Common myeloid progenitor, CD34-positive (primary cell): ENCODE measurements at regions not wholly inside any gene's neighbourhood (a gene's known extent, or its start where the extent isn't known, plus 50 kb on each side); places are given as distances from the start of the nearest gene placed in this dataset.

Experiments
- CTCF ChIA-PET: fragments of 350-600 bp; sonication (Branson Sonifier 250); formaldehyde crosslinking; loops from one replicate; lab custom pipeline; 2021; ENCODE audit warnings: antibody characterized with exemption; lab: Charles Lee
- POLR2A ChIA-PET: fragments of 350-600 bp; sonication (Branson Sonifier 250); formaldehyde crosslinking; loops from one replicate; lab custom pipeline; 2021; ENCODE audit warnings: antibody characterized with exemption; lab: Charles Lee
- DNase-seq, 3 donors: peaks; one replicate each; pipeline versions ENCODE4 v3.0.0 to v3.0.0-alpha.2; 2013
- H3K27ac ChIP-seq, 2 experiments: 1 replicate in 1 of 2; 2 replicates in 1 of 2; pipeline ENCODE4 v1.7.0; 2013; ENCODE audit warnings: inconsistent platforms in 2 of 2, low read length in 2 of 2, mild to moderate bottlenecking in 2 of 2, low read depth in 1 of 2, moderate library complexity in 1 of 2; ENCODE audit not compliant: severe bottlenecking in 2 of 2, insufficient read depth in 1 of 2, poor library complexity in 1 of 2
- H3K27me3 ChIP-seq, 5 experiments: replicated peaks in 2 of 5; 1 replicate in 3 of 5; 2 replicates in 2 of 5; pipeline versions ENCODE4 v1.6.1 to v1.7.0; 2013; ENCODE audit warnings: low read length in 4 of 5, mild to moderate bottlenecking in 2 of 5, moderate library complexity in 2 of 5, inconsistent platforms in 1 of 5; ENCODE audit not compliant: insufficient read depth in 5 of 5, control insufficient read depth in 4 of 5
- H3K36me3 ChIP-seq, 4 experiments: 1 replicate in 2 of 4; 2 replicates in 2 of 4; pipeline versions ENCODE4 v1.6.1 to v1.7.0; 2013; ENCODE audit warnings: low read length in 3 of 4, control low read depth in 1 of 4, mild to moderate bottlenecking in 1 of 4; ENCODE audit not compliant: control insufficient read depth in 4 of 4, insufficient read depth in 4 of 4
- H3K4me1 ChIP-seq, 4 experiments: 1 replicate in 3 of 4; 2 replicates in 1 of 4; pipeline versions ENCODE4 v1.6.1 to v1.7.1; 2013; ENCODE audit warnings: low read length in 3 of 4, mild to moderate bottlenecking in 3 of 4, control low read depth in 1 of 4, inconsistent platforms in 1 of 4, moderate library complexity in 1 of 4; ENCODE audit not compliant: control insufficient read depth in 4 of 4, insufficient read depth in 4 of 4; ENCODE audit errors: control extremely low read depth in 1 of 4
- H3K4me3 ChIP-seq, 7 experiments: 1 replicate in 4 of 7; 2 replicates in 3 of 7; pipeline versions ENCODE4 v1.5.1 to v1.7.0; 2013; ENCODE audit warnings: mild to moderate bottlenecking in 7 of 7, low read length in 6 of 7, moderate library complexity in 6 of 7, inconsistent platforms in 2 of 7, low read depth in 2 of 7, control low read depth in 1 of 7; ENCODE audit not compliant: insufficient read depth in 4 of 7, control insufficient read depth in 1 of 7; ENCODE audit errors: extremely low read depth in 1 of 7
- H3K9me3 ChIP-seq, 5 experiments: 1 replicate in 4 of 5; 2 replicates in 1 of 5; pipeline versions ENCODE4 v1.6.1 to v1.7.1; 2013; ENCODE audit warnings: low read length in 4 of 5, mild to moderate bottlenecking in 2 of 5, inconsistent platforms in 1 of 5, low read depth in 1 of 5, moderate library complexity in 1 of 5; ENCODE audit not compliant: control insufficient read depth in 4 of 5, insufficient read depth in 2 of 5; ENCODE audit errors: control extremely low read depth in 1 of 5
- WGBS: methylation state at CpG from one replicate; pipeline ENCODE4 v1.1.5; 2013; ENCODE audit not compliant: insufficient coverage; 5-methylcytosine and 5-hydroxymethylcytosine counted together

GRCh38 chr6:100269189-100269588, 195.5 kb downstream of the SIM1 start:
- no CpG with 5 or more reads among the region's 2 CpGs for WGBS
- Histone ChIP-seq H3K4me1 (no peaks in the 10 kb centered on the region), H3K9me3 (no peaks in the 10 kb centered on the region), H3K27ac (no peak overlapping the region), H3K36me3 (no peaks in the 10 kb centered on the region), H3K4me3 (no peak overlapping the region), H3K27me3 (no peaks in the 10 kb centered on the region)
- ChIA-PET CTCF (interaction anchor here (0.6 to 1.3 kb wide), 2 partner anchors 10 to 501 kb away, joined by 3 read pairs; no protein-coding TSS in a partner anchor), POLR2A (no interaction called here)
- no peak for DNase-seq

GRCh38 chr6:100268326-100268725, 196.4 kb downstream of the SIM1 start:
- no peak overlapping the region for H3K27ac ChIP-seq

GRCh38 chr6:100267721-100268123, 197.0 kb downstream of the SIM1 start:
- 82% methylated on average over 1 of the region's 1 CpG for WGBS
- Histone ChIP-seq H3K27me3 (no peaks in the 10 kb centered on the region), H3K36me3 (no peaks in the 10 kb centered on the region), H3K4me1 (no peaks in the 10 kb centered on the region), H3K4me3 (no peak overlapping the region), H3K9me3 (no peaks in the 10 kb centered on the region), H3K27ac (no peak overlapping the region)
- CTCF ChIA-PET: interaction anchor here (0.6 kb wide), 1 partner anchor 1278 kb away, joined by 3 read pairs; no protein-coding TSS in a partner anchor
- no peak for DNase-seq
- POLR2A ChIA-PET: no interaction called here

More at GRCh38 chr6:100268326-100268725, 196.4 kb downstream of the SIM1 start:
- H3K4me3 ChIP-seq: no peak overlapping the region
- POLR2A ChIA-PET: no interaction called here
- no peaks in the 10 kb centered on the region for H3K36me3 ChIP-seq
- no peaks in the 10 kb centered on the region for H3K4me1 ChIP-seq
- CTCF ChIA-PET: interaction anchor here (0.6 kb wide), 1 partner anchor 1279 kb away, joined by 3 read pairs; no protein-coding TSS in a partner anchor
- DNase-seq: no peak
- no peaks in the 10 kb centered on the region for H3K9me3 ChIP-seq
- no peaks in the 10 kb centered on the region for H3K27me3 ChIP-seq
- WGBS: 94% methylated on average over 2 of the region's 4 CpGs

DNA sequence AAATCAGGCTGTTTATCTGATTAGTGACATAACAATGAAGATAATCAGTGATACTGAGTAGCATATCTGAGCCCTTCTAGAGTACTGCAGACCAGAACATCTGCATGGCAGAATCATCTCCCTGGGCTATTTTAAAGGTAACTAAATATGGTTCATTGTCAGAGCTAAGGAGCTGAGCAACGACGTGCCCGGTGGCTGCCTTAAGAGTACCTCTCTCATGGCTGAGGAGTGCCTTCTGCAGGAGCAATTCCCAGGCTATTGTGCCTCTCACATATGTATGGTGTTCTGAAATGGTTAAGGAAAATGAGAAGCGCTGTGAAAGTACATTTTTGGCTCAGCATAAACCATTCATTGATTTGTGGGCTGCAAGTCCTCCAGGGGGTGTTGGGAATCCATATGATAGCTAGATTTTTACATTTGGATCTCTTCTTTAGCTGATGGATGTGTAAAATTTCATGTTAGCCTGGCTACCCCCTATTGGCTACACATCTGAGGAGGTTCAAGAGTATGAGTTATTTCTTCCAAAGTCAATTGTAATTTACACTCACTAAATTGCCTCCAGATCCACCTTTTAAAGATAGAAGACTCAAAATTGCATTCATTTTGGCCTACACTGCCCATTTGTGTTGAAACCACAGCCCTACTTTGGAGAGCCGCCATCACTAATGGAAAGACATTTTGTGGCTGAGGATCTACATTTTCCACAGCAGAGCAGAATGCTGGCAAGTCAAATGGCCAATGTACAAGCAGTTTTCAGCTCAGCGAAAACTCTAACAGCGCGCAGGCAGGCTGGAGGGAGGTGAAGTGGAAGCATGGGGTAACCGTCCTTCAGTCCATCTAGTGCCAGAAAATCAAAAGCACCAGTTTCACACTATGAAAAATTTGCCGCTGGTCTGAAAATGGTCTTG, 198.0 kb downstream of the SIM1 start:
- Histone ChIP-seq H3K4me3 (no peak overlapping the region), H3K36me3 (no peaks in the 10 kb centered on the region), H3K27ac (no peak overlapping the region), H3K4me1 (no peaks in the 10 kb centered on the region), H3K27me3 (no peaks in the 10 kb centered on the region), H3K9me3 (no peaks in the 10 kb centered on the region)
- POLR2A ChIA-PET: no interaction called here
- WGBS: 97% methylated on average over 10 of the region's 10 CpGs
- no peak for DNase-seq
- CTCF ChIA-PET: no interaction called here

- POLR2A ChIA-PET: no interaction called here
- Histone ChIP-seq H3K36me3 (no peaks in the 10 kb centered on the region), H3K4me1 (peaks cover 0 to 9% (median 0%) of the 10 kb centered on the region in 4 experiments), H3K27ac (no peak overlapping the region), H3K4me3 (no peak overlapping the region), H3K27me3 (no peaks in the 10 kb centered on the region), H3K9me3 (no peaks in the 10 kb centered on the region)
- WGBS: 100% methylated on average over 1 of the region's 4 CpGs
- CTCF ChIA-PET: interaction anchor here (1.0 kb wide), 1 partner anchor 12 kb away, joined by 3 read pairs; no protein-coding TSS in a partner anchor
- no peak for DNase-seq
These were observed 202.6 kb downstream of the SIM1 start for GRCh38 chr6:100262086-100262485.

- no peaks in the 10 kb centered on the region for H3K9me3 ChIP-seq
- CTCF ChIA-PET: no interaction called here
- peak in 2 of 3 donors; percentile 6 to 12 for DNase-seq
- H3K4me1 ChIP-seq: peaks cover 0 to 9% (median 0%) of the 10 kb centered on the region in 4 experiments
- no peaks in the 10 kb centered on the region for H3K27me3 ChIP-seq
- POLR2A ChIA-PET: no interaction called here
- WGBS: 100% methylated on average over 1 of the region's 2 CpGs
- no peaks in the 10 kb centered on the region for H3K36me3 ChIP-seq
- H3K27ac ChIP-seq: no peak overlapping the region
- H3K4me3 ChIP-seq: no peak overlapping the region
These were observed 203.2 kb downstream of the SIM1 start for GRCh38 chr6:100261486-100261885.

DNA sequence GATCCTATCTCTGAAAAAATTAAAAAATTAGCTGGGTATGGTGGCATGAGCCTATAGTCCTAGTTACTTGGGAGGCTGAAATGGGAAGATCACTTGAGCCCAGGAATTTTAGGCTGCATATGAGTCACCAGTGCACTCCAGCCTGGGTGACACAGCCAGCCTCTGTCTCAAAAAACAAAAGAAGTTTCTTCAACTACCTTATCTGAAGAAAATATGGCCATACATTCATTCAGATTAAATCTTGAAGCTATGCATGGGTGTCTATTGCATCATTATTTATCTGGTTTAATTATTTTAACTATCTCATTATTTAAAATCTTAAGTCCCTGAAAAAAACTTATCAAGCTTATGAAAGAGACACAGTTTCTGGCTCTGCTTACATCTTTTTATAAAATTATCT, 204.1 kb downstream of the SIM1 start:
- H3K4me3 ChIP-seq: no peak overlapping the region
- DNase-seq: no peak
- no peaks in the 10 kb centered on the region for H3K9me3 ChIP-seq
- H3K4me1 ChIP-seq: peaks cover 0 to 9% (median 0%) of the 10 kb centered on the region in 4 experiments
- no peak overlapping the region for H3K27ac ChIP-seq
- POLR2A ChIA-PET: no interaction called here
- no peaks in the 10 kb centered on the region for H3K27me3 ChIP-seq
- H3K36me3 ChIP-seq: no peaks in the 10 kb centered on the region
- CTCF ChIA-PET: no interaction called here
